H1 (cell line): ENCODE measurements at regions not wholly inside any gene's neighbourhood (a gene's known extent, or its start where the extent isn't known, plus 50 kb on each side); places are given as distances from the start of the nearest gene placed in this dataset.

ENCODE experiments used
- CTCF ChIA-PET: fragments of 300-600 bp; sonication (Branson Sonifier 250); formaldehyde crosslinking; loops from one replicate; lab custom pipeline; 2021; ENCODE audit not compliant: partially characterized antibody; lab: Charles Lee
- POLR2A ChIA-PET: fragments of 300-600 bp; sonication (Branson Sonifier 250); formaldehyde crosslinking; loops from one replicate; lab custom pipeline; 2021; ENCODE audit warnings: inconsistent platforms; ENCODE audit not compliant: partially characterized antibody; lab: Charles Lee
- DNase-seq, 2 experiments: peaks; one replicate each; pipeline versions ENCODE4 v3.0.0 to v3.0.0-alpha.2; 2010 to 2022; ENCODE audit warnings: low spot score in 2 of 2, low read depth in 1 of 2, mixed read lengths in 1 of 2
- FAIRE-seq: peaks from 2 replicates; lab custom pipeline; 2011; peaks lifted over from hg19 to GRCh38; lab: Jason Lieb, UNC
- H2AFZ ChIP-seq: 2 replicates; pipeline ENCODE4 v1.8.1; 2012; ENCODE audit warnings: low read length, inconsistent platforms
- H2AK5ac ChIP-seq: 2 replicates; pipeline ENCODE4 v1.6.1; 2013; ENCODE audit warnings: low read depth, low read length
- H2BK120ac ChIP-seq: replicated peaks from 2 replicates; pipeline ENCODE3; 2013; ENCODE audit warnings: low read depth, low read length, inconsistent platforms
- H2BK12ac ChIP-seq: 2 replicates; pipeline ENCODE4 v1.6.1; 2013; ENCODE audit warnings: low read depth, low read length
- H2BK15ac ChIP-seq: 2 replicates; pipeline ENCODE4 v1.6.1; 2013; ENCODE audit warnings: low read length
- H2BK20ac ChIP-seq: 2 replicates; pipeline ENCODE4 v1.6.1; 2013; ENCODE audit warnings: low read length
- H2BK5ac ChIP-seq: 2 replicates; pipeline ENCODE4 v1.6.1; 2013; ENCODE audit warnings: low read depth, low read length
- H3K14ac ChIP-seq: 2 replicates; pipeline ENCODE4 v1.6.1; 2013; ENCODE audit warnings: inconsistent platforms; ENCODE audit not compliant: insufficient read length
- H3K18ac ChIP-seq: 2 replicates; pipeline ENCODE4 v1.6.1; 2013; ENCODE audit warnings: low read length; ENCODE audit errors: extremely low read depth
- H3K23ac ChIP-seq: 2 replicates; pipeline ENCODE4 v1.6.1; 2013; ENCODE audit warnings: inconsistent platforms; ENCODE audit not compliant: insufficient read length
- H3K23me2 ChIP-seq: 2 replicates; pipeline ENCODE4 v1.6.1; 2013; ENCODE audit warnings: low read depth, low read length
- H3K27ac ChIP-seq: 2 replicates; pipeline ENCODE4 v1.6.1; 2011; ENCODE audit warnings: low read depth, low read length, inconsistent platforms
- H3K27me3 ChIP-seq, 4 experiments: replicated peaks in 1 of 4; 1 replicate in 1 of 4; 2 replicates in 3 of 4; pipeline versions ENCODE4 v1.6.1 to v1.8.1; 2011 to 2013; ENCODE audit warnings: low read length in 3 of 4, mild to moderate bottlenecking in 3 of 4, inconsistent platforms in 2 of 4, mixed read lengths in 2 of 4, moderate library complexity in 1 of 4; ENCODE audit not compliant: control insufficient read depth in 3 of 4, insufficient read depth in 3 of 4; ENCODE audit errors: extremely low read depth in 1 of 4
- H3K36me3 ChIP-seq, 4 experiments: 2 replicates each; pipeline versions ENCODE4 v1.6.1 to v1.8.1; 2011 to 2013; ENCODE audit warnings: mild to moderate bottlenecking in 4 of 4, low read length in 3 of 4, moderate library complexity in 2 of 4, control low read depth in 1 of 4, inconsistent platforms in 1 of 4; ENCODE audit not compliant: insufficient read depth in 4 of 4, control insufficient read depth in 2 of 4
- H3K4ac ChIP-seq: replicated peaks from 2 replicates; pipeline ENCODE3; 2013; ENCODE audit warnings: low read length, low read depth, mixed read lengths, inconsistent platforms; ENCODE audit not compliant: insufficient read length
- H3K4me1 ChIP-seq, 4 experiments: replicated peaks in 1 of 4; 1 replicate in 1 of 4; 2 replicates in 3 of 4; pipeline versions ENCODE4 v1.6.1 to v1.8.1; 2011 to 2013; ENCODE audit warnings: low read length in 3 of 4, inconsistent platforms in 2 of 4, mixed read lengths in 1 of 4; ENCODE audit not compliant: insufficient read depth in 4 of 4, control insufficient read depth in 3 of 4
- H3K4me2 ChIP-seq, 2 experiments: 2 replicates each; pipeline versions ENCODE4 v1.6.1 to v1.8.1; 2011 to 2013; ENCODE audit warnings: low read depth in 2 of 2, low read length in 2 of 2, control low read depth in 1 of 2, inconsistent platforms in 1 of 2, mild to moderate bottlenecking in 1 of 2; ENCODE audit not compliant: insufficient read depth in 1 of 2
- H3K4me3 ChIP-seq, 4 experiments: fragments of 200-600, 300-600 bp in 1 of 4; sonication (generic), shearing (Covaris generic), sonication (Bioruptor Twin) in 1 of 4; 2 replicates each; pipeline versions ENCODE4 v1.5.1 to v1.8.1; 2011 to 2016; ENCODE audit warnings: low read length in 4 of 4, low read depth in 3 of 4, control low read depth in 2 of 4, inconsistent platforms in 2 of 4, mild to moderate bottlenecking in 2 of 4, mixed read lengths in 1 of 4, moderate library complexity in 1 of 4; ENCODE audit not compliant: insufficient read depth in 2 of 4; ENCODE audit errors: extremely low read depth in 1 of 4
- H3K56ac ChIP-seq: replicated peaks from 2 replicates; pipeline ENCODE3; 2013; ENCODE audit warnings: low read depth, mild to moderate bottlenecking, mixed read lengths, low read length, inconsistent platforms; ENCODE audit not compliant: insufficient read length
- H3K79me1 ChIP-seq: 2 replicates; pipeline ENCODE4 v1.6.1; 2013; ENCODE audit warnings: low read depth, low read length, control low read depth
- H3K79me2 ChIP-seq, 2 experiments: 2 replicates each; pipeline versions ENCODE4 v1.6.1 to v1.8.1; 2012 to 2013; ENCODE audit warnings: low read length in 2 of 2, mild to moderate bottlenecking in 2 of 2, inconsistent platforms in 1 of 2; ENCODE audit not compliant: insufficient read depth in 2 of 2, control insufficient read depth in 1 of 2
- H3K9ac ChIP-seq, 4 experiments: replicated peaks in 1 of 4; 1 replicate in 1 of 4; 2 replicates in 3 of 4; pipeline versions ENCODE4 v1.6.1 to v1.8.1; 2011 to 2013; ENCODE audit warnings: low read depth in 3 of 4, low read length in 3 of 4, control low read depth in 2 of 4, mild to moderate bottlenecking in 2 of 4, moderate library complexity in 2 of 4, inconsistent platforms in 1 of 4; ENCODE audit errors: extremely low read depth in 1 of 4
- H3K9me3 ChIP-seq, 2 experiments: 2 replicates each; pipeline versions ENCODE4 v1.6.1 to v1.8.1; 2012 to 2013; ENCODE audit warnings: mild to moderate bottlenecking in 2 of 2, moderate library complexity in 2 of 2, control low read depth in 1 of 2, inconsistent platforms in 1 of 2, low read depth in 1 of 2, low read length in 1 of 2, mixed read lengths in 1 of 2; ENCODE audit not compliant: insufficient read depth in 2 of 2
- H4K20me1 ChIP-seq, 2 experiments: replicated peaks in 1 of 2; 2 replicates each; pipeline versions ENCODE3 to v1.8.1; 2011 to 2013; ENCODE audit warnings: inconsistent platforms in 2 of 2, low read length in 2 of 2, mild to moderate bottlenecking in 1 of 2; ENCODE audit not compliant: insufficient read depth in 2 of 2, control insufficient read depth in 1 of 2
- H4K5ac ChIP-seq: 2 replicates; pipeline ENCODE4 v1.6.1; 2013; ENCODE audit warnings: low read length, low read depth, mixed read lengths, inconsistent platforms; ENCODE audit not compliant: insufficient read length
- H4K8ac ChIP-seq: 2 replicates; pipeline ENCODE4 v1.8.0; 2013; ENCODE audit warnings: mild to moderate bottlenecking, moderate library complexity, low read length, inconsistent platforms; ENCODE audit not compliant: insufficient read depth; ENCODE audit errors: extremely low read depth
- H4K91ac ChIP-seq: replicated peaks from 2 replicates; pipeline ENCODE3; 2013; ENCODE audit warnings: low read length, mixed read lengths, inconsistent platforms; ENCODE audit not compliant: insufficient read length
- BRCA1 ChIP-seq: IDR thresholded peaks from 2 replicates; pipeline ENCODE4 v1.6.1; 2012; ENCODE audit warnings: low read depth, low read length, improper control_type of control experiment
- CTBP2 ChIP-seq: IDR thresholded peaks from 2 replicates; pipeline ENCODE4 v1.7.0; 2011; ENCODE audit warnings: borderline replicate concordance, mild to moderate bottlenecking, moderate library complexity, mixed read lengths, low read length; ENCODE audit not compliant: insufficient read depth, insufficient read length
- KDM5A ChIP-seq: fragments of 200-600 bp; IDR thresholded peaks from 2 replicates; pipeline ENCODE4 v1.7.1; 2012; ENCODE audit warnings: mild to moderate bottlenecking, low read length, inconsistent platforms, mixed read lengths
- SP1 ChIP-seq: IDR thresholded peaks from 2 replicates; pipeline ENCODE4 v1.6.1; 2011; ENCODE audit warnings: low read depth, low read length
- TAF1 ChIP-seq: IDR thresholded peaks from 2 replicates; pipeline ENCODE4 v1.6.1; 2011; ENCODE audit warnings: mild to moderate bottlenecking, low read depth, low read length
- ZNF274 ChIP-seq: IDR thresholded peaks from 2 replicates; pipeline ENCODE4 v1.7.0; 2012; ENCODE audit warnings: low read length, borderline replicate concordance; ENCODE audit errors: extremely low read depth
- WGBS, 2 experiments: shearing (Covaris generic) in 1 of 2; methylation state at CpG; one replicate each; pipeline versions ENCODE4 v1.1.6 to v1.1.7; 2013 to 2015; ENCODE audit warnings: low lambda C conversion rate in 2 of 2, mixed read lengths in 2 of 2, inconsistent platforms in 1 of 2, low coverage in 1 of 2, missing lambda C conversion rate in 1 of 2; ENCODE audit not compliant: insufficient replicate concordance in 2 of 2, insufficient coverage in 1 of 2, insufficient read length in 1 of 2; ENCODE audit errors: extremely low coverage in 1 of 2, missing lambda C conversion rate in 1 of 2; 5-methylcytosine and 5-hydroxymethylcytosine counted together
- TF ChIP-seq, protein P1 (sequence below): IDR thresholded peaks from 2 replicates; pipeline ENCODE4 v1.6.1; 2011; ENCODE audit warnings: low read length, improper control_type of control experiment

DNA sequence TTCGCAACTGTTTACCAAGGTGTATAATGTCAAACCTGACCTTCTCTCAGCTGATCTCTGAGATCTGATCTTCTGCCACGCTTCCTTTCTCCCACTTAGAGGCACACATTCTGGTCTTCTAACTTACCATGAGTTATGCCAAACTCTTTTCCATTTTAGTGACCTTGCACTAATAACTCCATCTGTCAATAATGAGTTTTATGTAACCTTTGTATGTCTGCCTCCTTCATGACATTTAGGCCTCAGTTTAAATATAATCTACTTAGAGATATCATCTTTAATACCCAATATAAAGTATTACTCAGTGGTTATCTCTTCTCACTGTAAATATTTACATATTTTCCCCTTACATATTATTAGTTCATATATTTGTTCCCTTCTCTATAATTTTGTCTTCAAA lies 827.5 kb upstream of the PCDH20 start:
- no peak overlapping the region for H3K18ac ChIP-seq
- no peaks in the 10 kb centered on the region for H3K79me1 ChIP-seq
- no peaks in the 10 kb centered on the region for H4K20me1 ChIP-seq
- H4K5ac ChIP-seq, result no peak overlapping the region
- no peak overlapping the region for H3K9ac ChIP-seq
- no peak overlapping the region for H3K4me2 ChIP-seq
- H3K23me2 ChIP-seq, result no peaks in the 10 kb centered on the region
- no peaks in the 10 kb centered on the region for H3K36me3 ChIP-seq
- no peak overlapping the region for H2BK120ac ChIP-seq
- no peak overlapping the region for H2BK20ac ChIP-seq
- no peaks in the 10 kb centered on the region for H3K79me2 ChIP-seq
- no peak overlapping the region for H2AK5ac ChIP-seq
- DNase-seq (no peak), FAIRE-seq (no peak)
- H2BK12ac ChIP-seq, result no peak overlapping the region
- no peak overlapping the region for H3K14ac ChIP-seq
- H4K8ac ChIP-seq, result no peak overlapping the region
- no peak overlapping the region for H3K27ac ChIP-seq
- no peak overlapping the region for H4K91ac ChIP-seq
- CTCF ChIA-PET, result no interaction called here
- H3K4me3 ChIP-seq, result no peak overlapping the region
- H2BK15ac ChIP-seq, result no peak overlapping the region
- H3K27me3 ChIP-seq, result peaks cover 0 to 1% (median 0%) of the 10 kb centered on the region in 4 experiments; a peak in 1 of 7 replicates
- no peak overlapping the region for H3K23ac ChIP-seq
- H3K56ac ChIP-seq, result no peak overlapping the region
- no peak overlapping the region for H2AFZ ChIP-seq
- no peaks in the 10 kb centered on the region for H3K9me3 ChIP-seq
- no peak overlapping the region for H2BK5ac ChIP-seq
- no peak for TF ChIP-seq KDM5A
- no peak for TF ChIP-seq BRCA1
- TF ChIP-seq CTBP2, result no peak
- TF ChIP-seq, protein P1, sequence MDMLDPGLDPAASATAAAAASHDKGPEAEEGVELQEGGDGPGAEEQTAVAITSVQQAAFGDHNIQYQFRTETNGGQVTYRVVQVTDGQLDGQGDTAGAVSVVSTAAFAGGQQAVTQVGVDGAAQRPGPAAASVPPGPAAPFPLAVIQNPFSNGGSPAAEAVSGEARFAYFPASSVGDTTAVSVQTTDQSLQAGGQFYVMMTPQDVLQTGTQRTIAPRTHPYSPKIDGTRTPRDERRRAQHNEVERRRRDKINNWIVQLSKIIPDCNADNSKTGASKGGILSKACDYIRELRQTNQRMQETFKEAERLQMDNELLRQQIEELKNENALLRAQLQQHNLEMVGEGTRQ, result no peak
- TF ChIP-seq TAF1, result no peak
- no peak for TF ChIP-seq SP1
- no peak for TF ChIP-seq ZNF274
- H3K4ac ChIP-seq, result no peak overlapping the region
- 94% methylated on average over 2 of the region's 2 CpGs; no CpG with 5 or more reads in 1 of the 2 experiments for WGBS, 2 experiments
- POLR2A ChIA-PET, result no interaction called here
- no peaks in the 10 kb centered on the region for H3K4me1 ChIP-seq
